Lower lobe of right lung (tissue), 2 donors: ENCODE measurements at regions not wholly inside any gene's neighbourhood (a gene's known extent, or its start where the extent isn't known, plus 50 kb on each side); places are given as distances from the start of the nearest gene placed in this dataset.

Experiments
- ATAC-seq, 2 donors: fragments of 200-7000 bp; cut with Tn5 transposase; one replicate each; pipeline ENCODE4 v1.9.1; 2020 to 2022; ENCODE audit warnings: mild to moderate bottlenecking in 2 of 2, moderate library complexity in 2 of 2
- DNase-seq: peaks from one replicate; pipeline ENCODE4 v3.0.0-alpha.2; 2020
- H3K27ac ChIP-seq: fragments of 200-600 bp; one replicate; pipeline ENCODE4 v1.8.0; 2022
- H3K27me3 ChIP-seq: fragments of 200-600 bp; one replicate; pipeline ENCODE4 v1.8.0; 2022; ENCODE audit warnings: low read depth
- H3K36me3 ChIP-seq: fragments of 200-600 bp; one replicate; pipeline ENCODE4 v1.8.0; 2022; ENCODE audit warnings: mild to moderate bottlenecking
- H3K4me1 ChIP-seq: fragments of 200-600 bp; one replicate; pipeline ENCODE4 v1.8.0; 2022
- H3K4me3 ChIP-seq: fragments of 200-600 bp; one replicate; pipeline ENCODE4 v1.8.0; 2022; ENCODE audit warnings: mild to moderate bottlenecking
- H3K9me3 ChIP-seq: fragments of 200-600 bp; one replicate; pipeline ENCODE4 v1.8.0; 2022
- intact Hi-C: fragments of 100-400 bp; cut with DNase I; formaldehyde crosslinking; loops from one replicate; pipeline ENCODE4 v1.11.0; 2022
- TF ChIP-seq, protein P1 (sequence below): fragments of 200-600 bp; IDR thresholded peaks from one replicate; pipeline ENCODE4 v1.8.0; 2022; ENCODE audit warnings: antibody characterized with exemption, mild to moderate bottlenecking
- donor health status: DM: no; HTN: yes; CAD: no; lungs with severe emphysema.

DNA sequence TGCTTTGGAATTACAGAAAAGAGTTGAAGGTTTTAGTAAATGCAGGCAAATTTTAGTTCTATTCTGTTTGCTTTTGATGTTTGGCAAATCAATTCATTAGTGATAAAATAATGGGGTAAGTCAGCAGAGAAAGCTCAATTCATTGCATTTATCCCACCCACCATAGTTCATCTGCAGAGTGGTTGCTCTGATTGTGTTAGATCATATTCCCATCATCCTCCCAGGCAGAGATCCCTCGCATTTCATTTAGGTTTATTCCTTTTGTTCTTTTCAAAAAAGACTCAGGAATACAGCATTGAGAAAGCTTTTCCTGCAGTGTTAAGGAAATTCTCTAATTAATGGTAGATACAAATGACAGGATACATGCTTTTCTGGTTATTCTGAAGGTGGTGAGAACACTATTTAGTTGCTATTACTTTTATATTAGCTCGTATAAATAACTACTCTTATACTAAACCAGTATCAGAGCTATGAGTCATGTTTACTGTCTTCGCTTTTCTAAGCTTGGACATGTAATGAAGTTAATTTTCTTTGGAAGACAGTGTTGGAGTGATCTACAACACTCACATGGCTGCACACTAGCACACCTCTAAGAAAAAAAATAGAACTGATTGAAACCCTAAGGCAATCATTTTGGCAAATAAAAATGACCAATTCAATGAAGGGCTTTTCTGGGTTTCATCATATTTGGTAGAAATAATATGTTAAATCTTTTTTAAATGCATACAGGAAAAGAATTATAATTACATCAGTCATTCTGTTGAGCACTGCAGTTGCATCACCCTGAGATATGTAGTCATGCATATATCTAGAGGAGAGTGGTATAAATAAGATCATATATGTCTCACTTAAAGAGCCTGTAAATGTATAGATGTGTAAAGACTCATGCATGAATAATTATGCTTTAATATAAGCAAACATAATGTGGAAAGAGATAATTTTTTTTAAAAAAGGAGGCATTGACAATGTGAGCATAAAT is 351.6 kb downstream of the PCDH7 start:
- DNase-seq: no peak
- Histone ChIP-seq H3K27me3 (no peaks in the 10 kb centered on the region), H3K27ac (no peak overlapping the region), H3K36me3 (no peaks in the 10 kb centered on the region), H3K4me3 (no peak overlapping the region), H3K9me3 (no peaks in the 10 kb centered on the region), H3K4me1 (no peaks in the 10 kb centered on the region)
- intact Hi-C loops: no loop called here
- no peak for ATAC-seq
- TF ChIP-seq, protein P1, sequence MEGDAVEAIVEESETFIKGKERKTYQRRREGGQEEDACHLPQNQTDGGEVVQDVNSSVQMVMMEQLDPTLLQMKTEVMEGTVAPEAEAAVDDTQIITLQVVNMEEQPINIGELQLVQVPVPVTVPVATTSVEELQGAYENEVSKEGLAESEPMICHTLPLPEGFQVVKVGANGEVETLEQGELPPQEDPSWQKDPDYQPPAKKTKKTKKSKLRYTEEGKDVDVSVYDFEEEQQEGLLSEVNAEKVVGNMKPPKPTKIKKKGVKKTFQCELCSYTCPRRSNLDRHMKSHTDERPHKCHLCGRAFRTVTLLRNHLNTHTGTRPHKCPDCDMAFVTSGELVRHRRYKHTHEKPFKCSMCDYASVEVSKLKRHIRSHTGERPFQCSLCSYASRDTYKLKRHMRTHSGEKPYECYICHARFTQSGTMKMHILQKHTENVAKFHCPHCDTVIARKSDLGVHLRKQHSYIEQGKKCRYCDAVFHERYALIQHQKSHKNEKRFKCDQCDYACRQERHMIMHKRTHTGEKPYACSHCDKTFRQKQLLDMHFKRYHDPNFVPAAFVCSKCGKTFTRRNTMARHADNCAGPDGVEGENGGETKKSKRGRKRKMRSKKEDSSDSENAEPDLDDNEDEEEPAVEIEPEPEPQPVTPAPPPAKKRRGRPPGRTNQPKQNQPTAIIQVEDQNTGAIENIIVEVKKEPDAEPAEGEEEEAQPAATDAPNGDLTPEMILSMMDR: no peak

DNA sequence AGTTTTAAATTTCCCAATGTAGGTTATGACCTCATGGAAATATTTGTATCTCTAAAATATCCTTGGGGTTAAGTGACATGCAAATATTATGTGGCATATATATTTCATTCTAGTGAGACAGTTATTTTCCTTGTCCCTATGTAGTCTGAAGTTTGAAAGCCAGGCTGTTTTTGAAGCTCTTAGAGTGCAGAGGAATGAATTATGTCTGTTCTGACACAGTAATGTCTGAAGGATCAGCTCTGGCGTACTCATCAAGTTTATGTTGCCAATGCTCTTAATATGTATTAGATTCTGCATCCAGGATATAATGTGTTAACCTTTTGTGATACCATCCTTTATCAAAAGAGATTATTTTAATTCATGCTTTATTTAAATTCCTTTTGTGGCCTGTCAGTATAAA is 355.8 kb downstream of the PCDH7 start:
- no peak overlapping the region for H3K4me3 ChIP-seq
- H3K4me1 ChIP-seq: no peaks in the 10 kb centered on the region
- intact Hi-C loops: no loop called here
- DNase-seq (no peak), ATAC-seq (no peak)
- H3K27ac ChIP-seq: no peak overlapping the region
- no peaks in the 10 kb centered on the region for H3K9me3 ChIP-seq
- no peaks in the 10 kb centered on the region for H3K36me3 ChIP-seq
- TF ChIP-seq, protein P1: no peak
- H3K27me3 ChIP-seq: no peaks in the 10 kb centered on the region

DNA sequence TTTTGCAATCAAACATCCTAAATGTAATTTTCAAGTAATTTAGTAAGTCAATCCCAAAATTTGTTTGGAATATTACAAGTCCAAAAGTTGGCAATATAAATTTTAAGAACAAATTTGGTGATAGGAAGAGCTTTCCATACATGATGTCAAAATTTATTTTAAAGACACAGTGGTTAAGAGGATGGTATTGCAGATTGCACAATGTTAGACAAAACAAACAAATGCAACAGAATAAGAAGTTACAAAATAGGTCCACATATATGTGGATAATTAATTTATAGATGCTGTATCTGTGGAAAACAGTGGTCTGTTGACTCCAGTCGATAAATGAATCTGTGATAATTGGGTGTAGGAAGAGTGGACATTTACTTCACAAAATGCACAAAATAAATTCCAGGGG is 358.5 kb downstream of the PCDH7 start:
- H3K4me1 ChIP-seq: no peaks in the 10 kb centered on the region
- TF ChIP-seq, protein P1: no peak
- no peaks in the 10 kb centered on the region for H3K9me3 ChIP-seq
- no peaks in the 10 kb centered on the region for H3K36me3 ChIP-seq
- no peak overlapping the region for H3K4me3 ChIP-seq
- ATAC-seq: no peak
- intact Hi-C loops: no loop called here
- no peak overlapping the region for H3K27ac ChIP-seq
- H3K27me3 ChIP-seq: no peaks in the 10 kb centered on the region
- DNase-seq: no peak

DNA sequence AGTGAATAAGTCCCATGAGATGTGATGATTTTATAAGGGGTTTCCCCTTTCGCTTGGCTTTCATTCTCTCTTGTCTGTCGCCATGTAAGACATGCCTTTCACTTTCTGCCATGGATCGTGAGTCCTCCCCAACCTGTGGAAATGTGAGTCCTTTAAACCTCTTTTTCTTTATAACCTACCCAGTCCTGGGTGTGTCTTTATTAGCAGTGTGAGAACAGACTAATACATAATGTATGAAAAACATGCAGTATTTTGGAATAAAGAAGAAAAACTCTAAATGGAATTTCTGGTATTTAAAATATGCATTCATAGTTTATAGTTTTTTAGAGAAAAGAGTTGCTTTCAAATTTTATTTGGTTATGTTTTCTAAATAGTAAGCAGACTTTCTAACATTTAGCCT is 360.7 kb downstream of the PCDH7 start:
- Histone ChIP-seq H3K27ac (no peak overlapping the region), H3K4me1 (no peaks in the 10 kb centered on the region), H3K4me3 (no peak overlapping the region), H3K27me3 (no peaks in the 10 kb centered on the region), H3K9me3 (no peaks in the 10 kb centered on the region), H3K36me3 (no peaks in the 10 kb centered on the region)
- ATAC-seq: no peak
- no peak for DNase-seq
- TF ChIP-seq, protein P1: no peak
- intact Hi-C loops: no loop called here

DNA sequence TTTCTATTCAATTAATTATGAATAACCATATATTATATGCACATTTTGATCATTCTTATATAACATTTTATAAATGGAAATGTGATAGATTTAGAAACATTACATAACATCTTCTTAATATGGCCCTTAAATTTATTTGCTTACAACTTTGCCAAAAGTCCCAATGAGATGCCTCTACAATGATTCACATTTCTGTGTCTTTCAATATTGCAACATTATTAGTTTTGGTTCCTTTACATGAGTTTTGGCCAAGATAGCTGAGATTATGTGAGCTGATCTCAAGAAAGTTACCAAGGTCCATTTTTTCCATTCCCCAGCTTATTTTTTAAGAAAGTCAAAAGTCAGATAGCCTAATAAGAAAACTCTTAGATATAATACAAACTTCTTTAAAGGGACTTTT is 361.2 kb downstream of the PCDH7 start:
- ATAC-seq (peak in 1 of 2 donors; percentile 50), DNase-seq (no peak)
- no peaks in the 10 kb centered on the region for H3K36me3 ChIP-seq
- H3K9me3 ChIP-seq: no peaks in the 10 kb centered on the region
- no peaks in the 10 kb centered on the region for H3K27me3 ChIP-seq
- intact Hi-C loops: no loop called here
- TF ChIP-seq, protein P1: no peak
- no peak overlapping the region for H3K27ac ChIP-seq
- no peaks in the 10 kb centered on the region for H3K4me1 ChIP-seq
- H3K4me3 ChIP-seq: no peak overlapping the region
